ENCODE measurements at regions not wholly inside any gene's neighbourhood (a gene's known extent, or its start where the extent isn't known, plus 50 kb on each side); places are given as distances from the start of the nearest gene placed in this dataset.

DNA sequence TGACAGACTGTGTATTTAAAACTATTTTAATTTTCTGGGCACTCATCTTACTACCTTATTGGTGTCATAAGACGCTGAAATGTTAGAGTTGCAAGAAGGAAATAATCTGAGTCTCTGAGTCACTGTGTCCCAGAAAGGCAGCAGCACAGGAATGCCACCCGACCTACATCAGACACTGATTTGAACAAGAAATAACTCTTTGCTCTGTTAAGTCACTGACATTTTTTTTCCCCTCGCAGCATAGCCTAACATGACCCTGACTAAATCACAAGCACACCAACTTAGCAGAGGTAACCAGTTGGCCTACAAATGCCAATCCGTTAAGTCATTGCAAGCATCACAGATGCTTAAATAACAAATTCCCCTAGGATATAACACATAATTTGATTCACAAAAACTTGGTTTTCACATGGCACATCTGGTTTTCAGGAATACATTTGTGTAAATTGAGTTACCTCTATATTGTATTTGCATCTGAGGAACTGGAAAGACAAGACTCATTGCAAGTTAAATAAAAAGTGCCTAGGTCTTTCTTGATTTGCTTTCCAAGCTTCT is 349.1 kb downstream of the SEC16B start:
- TF ChIP-seq, protein P1, sequence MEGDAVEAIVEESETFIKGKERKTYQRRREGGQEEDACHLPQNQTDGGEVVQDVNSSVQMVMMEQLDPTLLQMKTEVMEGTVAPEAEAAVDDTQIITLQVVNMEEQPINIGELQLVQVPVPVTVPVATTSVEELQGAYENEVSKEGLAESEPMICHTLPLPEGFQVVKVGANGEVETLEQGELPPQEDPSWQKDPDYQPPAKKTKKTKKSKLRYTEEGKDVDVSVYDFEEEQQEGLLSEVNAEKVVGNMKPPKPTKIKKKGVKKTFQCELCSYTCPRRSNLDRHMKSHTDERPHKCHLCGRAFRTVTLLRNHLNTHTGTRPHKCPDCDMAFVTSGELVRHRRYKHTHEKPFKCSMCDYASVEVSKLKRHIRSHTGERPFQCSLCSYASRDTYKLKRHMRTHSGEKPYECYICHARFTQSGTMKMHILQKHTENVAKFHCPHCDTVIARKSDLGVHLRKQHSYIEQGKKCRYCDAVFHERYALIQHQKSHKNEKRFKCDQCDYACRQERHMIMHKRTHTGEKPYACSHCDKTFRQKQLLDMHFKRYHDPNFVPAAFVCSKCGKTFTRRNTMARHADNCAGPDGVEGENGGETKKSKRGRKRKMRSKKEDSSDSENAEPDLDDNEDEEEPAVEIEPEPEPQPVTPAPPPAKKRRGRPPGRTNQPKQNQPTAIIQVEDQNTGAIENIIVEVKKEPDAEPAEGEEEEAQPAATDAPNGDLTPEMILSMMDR (conservative IDR thresholded peaks at IDR 0.05): no peak
- Mint-ChIP-seq H3K27ac (ENCODE audit: unreplicated experiment) (no peak overlapping the region), H3K36me3 (ENCODE audit: low read depth) (no peaks in the 10 kb centered on the region), H3K4me3 (no peak overlapping the region), H3K9me3 (peaks cover 7% of the 10 kb centered on the region), H3K4me1 (no peaks in the 10 kb centered on the region), H3K27me3 (ENCODE audit: low read depth) (no peaks in the 10 kb centered on the region)
- DNase-seq (ENCODE audit: low read depth, low spot score): no peak

DNA sequence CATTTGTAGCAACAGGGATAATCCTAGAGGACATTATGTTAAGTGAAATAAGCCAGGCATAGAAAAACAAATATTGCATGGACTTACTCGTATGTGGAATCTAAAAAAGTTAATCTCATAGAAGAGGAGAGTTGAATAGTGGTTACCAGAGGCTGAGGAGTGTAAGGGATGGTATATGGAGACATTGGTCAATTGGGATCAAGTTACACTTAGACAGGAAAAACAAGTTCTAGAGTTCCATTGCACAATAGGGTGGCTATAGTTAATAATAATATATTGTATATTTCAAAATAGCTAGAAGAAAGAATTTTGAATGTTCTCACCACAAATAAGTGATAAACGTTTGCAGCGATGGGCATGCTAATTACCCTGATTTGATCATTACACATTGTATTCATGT is 354.6 kb downstream of the SEC16B start:
- no peaks in the 10 kb centered on the region for H3K4me1 Mint-ChIP-seq
- no peak overlapping the region for H3K27ac Mint-ChIP-seq (ENCODE audit: unreplicated experiment)
- TF ChIP-seq, protein P1 (conservative IDR thresholded peaks at IDR 0.05): no peak
- DNase-seq (ENCODE audit: low read depth, low spot score): no peak
- H3K4me3 Mint-ChIP-seq: no peak overlapping the region
- no peaks in the 10 kb centered on the region for H3K27me3 Mint-ChIP-seq (ENCODE audit: low read depth)
- peaks cover 6% of the 10 kb centered on the region for H3K9me3 Mint-ChIP-seq
- no peaks in the 10 kb centered on the region for H3K36me3 Mint-ChIP-seq (ENCODE audit: low read depth)

DNA sequence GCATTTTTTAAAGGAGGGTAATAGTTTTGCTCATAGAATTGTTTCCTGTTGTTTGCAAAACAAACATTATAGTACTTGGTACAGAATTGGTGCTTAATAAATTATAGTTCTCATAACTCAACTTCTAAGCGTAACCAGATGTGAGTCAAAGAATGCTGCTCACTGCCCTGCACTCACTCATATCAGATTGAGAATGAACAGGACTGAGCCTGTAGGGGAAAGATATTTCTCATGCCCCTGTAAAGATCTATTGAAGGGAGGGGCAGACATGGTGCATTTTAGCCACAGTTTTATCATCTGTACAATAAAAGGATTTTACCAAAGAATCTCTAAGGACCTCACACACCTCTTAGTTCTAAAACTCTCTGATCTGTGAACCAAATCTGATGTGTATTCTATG is 358.5 kb downstream of the SEC16B start:
- Mint-ChIP-seq H3K4me1 (no peaks in the 10 kb centered on the region), H3K9me3 (peaks cover 6% of the 10 kb centered on the region)
- no peak for DNase-seq (ENCODE audit: low read depth, low spot score)

DNA sequence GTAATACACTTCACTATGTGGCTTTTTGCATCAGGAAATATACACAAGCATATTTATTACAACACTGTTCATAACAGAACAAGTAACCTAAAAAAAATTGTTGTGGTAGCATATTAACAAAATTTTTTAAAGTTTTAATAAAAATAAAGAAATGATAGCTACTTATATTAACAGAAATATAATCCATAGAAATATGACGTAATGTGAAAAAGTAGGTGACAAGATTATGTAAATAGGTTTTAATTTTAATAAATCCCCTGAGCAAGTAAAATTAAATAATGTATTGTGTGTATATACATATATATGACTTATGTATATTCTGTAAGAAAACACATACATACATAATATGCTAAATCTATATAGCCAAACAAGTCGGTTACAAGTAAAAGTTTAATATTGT is 359.9 kb downstream of the SEC16B start:
- no peaks in the 10 kb centered on the region for H3K4me1 Mint-ChIP-seq
- peaks cover 3% of the 10 kb centered on the region for H3K9me3 Mint-ChIP-seq
- H3K4me3 Mint-ChIP-seq: no peak overlapping the region
- no peak for DNase-seq (ENCODE audit: low read depth, low spot score)
- no peak overlapping the region for H3K27ac Mint-ChIP-seq (ENCODE audit: unreplicated experiment)
- H3K27me3 Mint-ChIP-seq (ENCODE audit: low read depth): peaks cover 6% of the 10 kb centered on the region
- TF ChIP-seq, protein P1 (conservative IDR thresholded peaks at IDR 0.05): no peak
- H3K36me3 Mint-ChIP-seq (ENCODE audit: low read depth): no peaks in the 10 kb centered on the region

More for the DNA sequence above, 358.5 kb downstream of the SEC16B start:
- Mint-ChIP-seq H3K27me3 (ENCODE audit: low read depth) (no peaks in the 10 kb centered on the region), H3K27ac (ENCODE audit: unreplicated experiment) (no peak overlapping the region), H3K4me3 (no peak overlapping the region), H3K36me3 (ENCODE audit: low read depth) (no peaks in the 10 kb centered on the region)
- TF ChIP-seq, protein P1 (conservative IDR thresholded peaks at IDR 0.05): no peak

DNA sequence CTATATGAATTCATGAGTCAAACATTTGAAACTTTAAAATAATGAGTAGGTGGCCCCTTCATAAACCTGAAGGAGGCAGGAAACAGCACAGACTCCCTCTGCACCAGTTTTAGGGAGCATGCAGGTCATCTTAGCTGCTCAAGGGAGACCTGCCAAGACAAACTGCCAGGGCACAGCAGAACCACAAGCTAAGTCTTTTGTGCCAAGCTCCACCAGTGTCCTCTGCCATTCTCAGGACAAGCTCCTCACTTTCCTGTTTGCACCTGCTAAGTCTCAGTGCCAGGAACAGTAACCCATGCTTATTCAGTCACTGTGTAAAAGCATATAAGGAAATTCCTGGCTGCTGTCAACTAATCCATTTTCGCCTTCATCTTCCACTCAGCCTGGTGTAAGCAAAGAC is 368.9 kb downstream of the SEC16B start:
- Mint-ChIP-seq H3K27ac (ENCODE audit: unreplicated experiment) (no peak overlapping the region), H3K4me1 (no peaks in the 10 kb centered on the region), H3K36me3 (ENCODE audit: low read depth) (no peaks in the 10 kb centered on the region), H3K4me3 (no peak overlapping the region), H3K9me3 (peaks cover 3% of the 10 kb centered on the region), H3K27me3 (ENCODE audit: low read depth) (peaks cover 13% of the 10 kb centered on the region)
- TF ChIP-seq, protein P1 (conservative IDR thresholded peaks at IDR 0.05): no peak
- DNase-seq (ENCODE audit: low read depth, low spot score): no peak
